Suppressor macrophage treated with lipopolysaccharide for 4 hours (primary cell): ENCODE measurements at regions not wholly inside any gene's neighbourhood (a gene's known extent, or its start where the extent isn't known, plus 50 kb on each side); places are given as distances from the start of the nearest gene placed in this dataset.
A peak's percentile ranks its signal among the peaks of the same experiment; 100 is the strongest.
"Not testable (repeated sequence)": the region's sequence is repeated elsewhere in the genome, so short reads cannot be mapped to it uniquely, and the experiment has no call there.

Experiments
- DNase-seq: peaks from one replicate; pipeline ENCODE4 v3.0.0-alpha.2; 2020

GRCh38 chrX:13220916-13221315, 98.9 kb downstream of the ATXN3L start:
- DNase-seq: no peak

DNA sequence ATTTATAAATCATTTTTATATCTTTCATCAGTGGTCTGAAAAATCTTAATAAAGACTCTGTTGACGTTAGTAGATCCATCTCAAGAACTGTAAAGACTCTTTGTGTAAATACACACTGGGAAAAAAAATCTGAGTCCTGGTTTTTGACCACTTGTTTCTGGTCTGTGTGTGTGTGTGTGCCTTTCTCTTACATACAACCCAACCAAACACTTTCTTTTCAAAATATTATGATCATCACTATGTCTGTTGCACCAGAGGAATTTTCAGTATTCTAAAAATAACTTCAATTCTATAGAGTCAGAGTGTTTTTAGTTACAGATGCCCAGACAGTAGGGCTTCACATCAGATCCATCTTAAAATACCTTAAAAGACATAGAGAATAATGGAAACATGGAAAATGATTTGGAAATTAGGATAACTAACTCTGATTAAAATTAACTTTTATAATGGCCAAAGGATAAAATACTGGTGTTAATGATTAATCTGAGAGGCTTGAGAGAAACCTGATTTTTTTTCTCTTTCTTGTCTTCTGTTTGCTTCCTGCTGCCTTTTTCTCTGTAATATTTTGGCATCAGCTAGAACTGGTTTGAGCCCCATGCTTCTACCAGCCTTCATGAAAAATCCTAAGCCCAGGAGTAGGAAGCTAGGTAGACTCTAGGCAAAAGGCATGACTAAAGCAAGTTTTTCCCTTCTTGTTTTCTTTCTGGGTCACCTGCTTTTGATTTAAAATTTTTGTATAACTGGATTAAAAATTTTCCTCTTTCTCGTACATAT, 99.7 kb downstream of the ATXN3L start:
- no peak for DNase-seq

DNA sequence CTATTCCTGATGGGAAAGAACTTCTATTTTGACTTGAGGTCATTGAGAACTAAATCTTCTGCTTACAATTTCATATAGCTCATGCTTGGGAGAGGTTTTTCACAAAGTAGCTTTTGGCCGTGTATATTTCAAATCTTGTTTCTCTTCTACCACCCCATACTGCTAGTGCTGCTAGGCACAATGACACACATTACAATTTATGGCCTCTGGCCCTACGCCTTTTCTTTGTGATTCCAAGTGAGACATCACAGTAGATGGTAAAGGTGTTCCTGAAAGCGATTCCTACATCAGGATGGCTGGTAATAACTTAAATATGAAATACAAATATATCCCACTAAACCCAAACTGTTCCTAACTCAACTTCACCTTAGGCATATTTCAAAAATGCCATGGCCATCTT, 101.1 kb downstream of the ATXN3L start:
- no peak for DNase-seq

GRCh38 chrX:13216139-13216538, 103.7 kb downstream of the ATXN3L start:
- no peak for DNase-seq

DNA sequence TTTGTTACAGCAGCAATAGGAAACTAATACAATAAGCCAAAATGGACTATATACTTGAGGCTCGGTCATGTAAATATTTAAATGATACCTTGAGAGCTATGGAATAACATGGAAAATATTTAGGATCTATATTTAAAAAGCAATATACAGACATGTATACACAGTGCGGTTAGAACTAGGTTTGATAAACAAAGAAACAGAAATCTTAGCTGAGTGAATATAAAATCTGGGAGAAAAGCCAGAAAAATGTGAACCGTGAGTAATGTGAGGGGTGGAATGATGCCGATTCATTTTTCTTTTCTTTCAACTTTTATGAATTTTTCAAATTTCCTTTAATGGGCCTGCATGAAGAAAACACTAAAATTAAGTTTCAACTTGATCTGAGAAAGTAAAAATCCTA, 104.1 kb downstream of the ATXN3L start:
- no peak for DNase-seq

GRCh38 chrX:13212191-13212651, 107.6 kb downstream of the ATXN3L start:
- DNase-seq: no peak

- DNase-seq: not testable (repeated sequence)
Observed at GRCh38 chrX:13210142-13210541, 109.7 kb downstream of the ATXN3L start.

GRCh38 chrX:13209704-13210103, 110.1 kb downstream of the ATXN3L start:
- DNase-seq: not testable (repeated sequence)

- no peak for DNase-seq
Observed at GRCh38 chrX:13208281-13208935, 111.4 kb downstream of the ATXN3L start.

GRCh38 chrX:13203271-13203670, 116.6 kb downstream of the ATXN3L start:
- DNase-seq: no peak

- no peak for DNase-seq
Observed at GRCh38 chrX:13201605-13202219, 118.1 kb downstream of the ATXN3L start.

GRCh38 chrX:13200398-13200797, 119.5 kb downstream of the ATXN3L start:
- no peak for DNase-seq

- no peak for DNase-seq
Observed at GRCh38 chrX:13198762-13199064, 121.1 kb downstream of the ATXN3L start.

- no peak for DNase-seq
Observed at GRCh38 chrX:13198056-13198761, 121.6 kb downstream of the ATXN3L start.

- no peak for DNase-seq
Observed at GRCh38 chrX:13196782-13197181, 123.1 kb downstream of the ATXN3L start.

DNA sequence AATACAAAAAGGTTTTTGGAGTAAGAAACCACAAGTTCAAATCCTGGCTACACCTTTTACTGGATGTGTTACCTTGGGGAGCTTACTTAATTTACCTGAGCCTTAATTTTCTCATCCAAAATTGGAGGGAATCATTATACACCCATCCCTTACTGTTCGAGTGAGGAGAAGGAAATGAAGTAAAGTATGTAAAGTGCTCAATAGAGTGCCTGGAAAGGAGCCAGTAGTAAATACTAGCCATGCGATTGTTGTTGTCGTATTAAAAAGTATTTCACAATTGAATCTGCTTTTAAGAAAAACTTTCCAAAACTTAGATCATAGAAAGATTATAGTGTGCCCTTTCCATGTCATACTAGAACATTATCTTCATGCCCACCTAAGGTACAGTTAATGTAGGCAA, 124.5 kb downstream of the ATXN3L start:
- no peak for DNase-seq

- no peak for DNase-seq
Observed at GRCh38 chrX:13194291-13195103, 125.4 kb downstream of the ATXN3L start.

DNA sequence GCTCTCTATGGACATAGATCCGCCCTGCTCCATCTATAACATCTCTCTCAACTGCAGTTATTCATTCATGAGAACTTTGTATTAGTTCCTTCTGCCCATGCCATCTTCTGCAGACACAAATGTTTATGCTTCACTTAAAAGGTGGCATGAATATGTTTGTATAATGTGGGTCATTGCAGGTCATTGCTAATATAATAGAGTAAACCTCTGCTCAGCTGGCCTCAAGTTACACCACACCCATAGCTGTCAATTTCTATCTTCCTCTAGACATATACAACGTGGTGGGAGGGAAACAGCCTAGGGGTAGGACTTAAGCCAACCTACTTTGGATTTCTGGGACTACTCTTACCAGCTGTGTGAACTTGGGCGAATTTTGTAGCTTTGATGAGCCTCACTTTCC, 129.8 kb downstream of the ATXN3L start:
- no peak for DNase-seq

DNA sequence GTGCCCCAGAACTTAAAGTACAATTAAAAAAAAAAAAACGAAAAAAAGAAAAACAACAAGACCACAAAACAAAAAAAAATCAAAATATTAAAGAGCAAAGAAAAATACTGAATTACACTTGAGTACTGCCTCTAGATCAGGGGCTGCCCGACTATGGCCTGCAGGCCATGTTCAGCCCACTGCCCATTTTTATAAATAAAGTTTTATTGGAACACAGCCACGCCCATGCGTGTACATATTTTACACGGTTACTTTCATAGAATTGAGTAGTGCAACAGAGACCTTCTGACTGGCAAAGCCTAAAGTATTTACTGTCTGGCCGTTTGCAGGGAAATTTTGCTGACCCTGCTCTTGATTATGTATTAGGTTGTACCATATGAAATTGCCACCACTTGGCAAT, 130.5 kb downstream of the ATXN3L start:
- DNase-seq: no peak

- no peak for DNase-seq
Observed at GRCh38 chrX:13188731-13189309, 131.0 kb downstream of the ATXN3L start.

DNA sequence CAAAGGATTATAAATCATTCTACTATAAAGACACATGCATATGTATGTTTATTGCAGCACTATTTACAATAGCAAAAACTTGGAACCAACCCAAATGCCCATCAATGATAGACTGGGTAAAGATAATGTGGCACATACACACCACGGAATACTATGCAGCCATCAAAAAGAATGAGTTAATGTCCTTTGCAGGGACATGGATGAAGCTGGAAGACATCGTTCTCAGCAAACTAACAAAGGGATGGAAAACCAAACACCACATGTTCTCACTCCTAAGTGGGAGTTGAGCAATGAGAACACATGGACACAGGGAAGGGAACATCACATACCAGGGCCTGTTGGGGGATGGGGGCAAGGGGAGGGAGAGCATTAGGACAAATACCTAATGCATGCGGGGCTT, 133.2 kb downstream of the ATXN3L start:
- DNase-seq: not testable (repeated sequence)

DNA sequence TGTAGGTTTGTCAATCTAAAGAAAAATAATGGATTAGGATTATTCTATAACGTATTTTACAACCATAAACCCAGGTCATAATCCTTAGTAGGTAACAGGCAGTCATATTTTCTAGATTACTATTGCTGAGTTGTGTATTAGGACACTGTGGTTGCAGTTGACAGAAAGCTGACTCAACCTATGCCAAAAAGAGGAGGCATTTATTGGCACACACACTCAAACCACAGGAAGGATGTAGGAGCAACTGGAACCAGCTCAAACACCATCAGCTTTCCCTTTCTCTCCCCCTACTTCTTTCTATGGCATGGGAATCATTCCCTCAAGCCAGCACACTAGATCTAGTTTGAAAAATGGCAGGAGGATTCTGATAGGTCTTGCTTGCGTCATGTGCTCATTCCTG, 136.4 kb upstream of the FAM9C start:
- peak; percentile 59 for DNase-seq
